ENCODE measurements at regions not wholly inside any gene's neighbourhood (a gene's known extent, or its start where the extent isn't known, plus 50 kb on each side); places are given as distances from the start of the nearest gene placed in this dataset.
"Not testable (repeated sequence)": the region's sequence is repeated elsewhere in the genome, so short reads cannot be mapped to it uniquely, and the experiment has no call there.

DNA sequence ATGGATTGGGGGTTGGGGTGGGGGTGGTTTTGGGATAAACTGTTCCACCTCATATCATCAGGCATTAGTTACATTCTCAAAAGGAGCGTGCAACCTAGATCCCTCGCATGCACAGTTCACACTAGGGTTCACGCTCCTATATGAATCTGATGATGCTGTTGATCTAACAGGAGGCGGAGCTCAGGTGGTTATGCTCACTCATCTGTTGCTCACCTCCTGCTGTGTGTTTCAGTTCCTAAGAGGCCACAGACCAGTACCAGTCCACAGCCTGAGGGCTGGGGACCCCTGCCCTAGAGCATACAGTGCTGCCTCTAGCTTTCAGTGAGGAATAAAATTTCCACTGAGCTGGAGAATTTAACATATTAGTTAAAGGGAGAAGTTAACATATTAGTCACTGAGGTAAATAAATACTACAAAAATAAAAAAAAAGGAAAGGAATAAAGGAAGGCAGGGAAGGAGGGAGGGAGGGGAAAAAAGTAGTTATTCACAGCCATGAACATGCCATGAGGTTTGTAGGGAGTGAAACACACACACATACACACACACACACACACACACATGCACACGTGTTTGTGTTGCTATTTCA lies 612.7 kb upstream of the TBX3 start:
- DNase-seq, result no peak

DNA sequence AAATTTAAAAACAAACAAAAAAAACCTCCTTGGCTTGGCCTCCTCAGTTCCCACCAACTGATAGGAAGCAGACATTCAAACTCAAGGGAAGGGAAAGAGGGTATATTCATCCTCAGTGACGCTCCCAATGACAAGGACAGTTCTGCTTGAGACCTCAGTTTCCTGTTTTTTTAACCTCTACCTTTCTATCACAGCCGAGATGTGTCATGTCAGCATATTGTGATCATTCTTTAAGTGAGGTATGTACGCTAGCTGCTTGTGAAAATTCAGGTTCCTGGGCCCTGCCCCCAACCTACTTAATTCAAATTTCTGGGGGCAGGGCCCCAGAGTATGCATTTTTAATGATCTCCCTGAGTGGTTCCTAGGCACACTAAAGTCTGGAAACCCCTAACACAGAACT lies 611.9 kb upstream of the TBX3 start:
- no peak for DNase-seq

DNA sequence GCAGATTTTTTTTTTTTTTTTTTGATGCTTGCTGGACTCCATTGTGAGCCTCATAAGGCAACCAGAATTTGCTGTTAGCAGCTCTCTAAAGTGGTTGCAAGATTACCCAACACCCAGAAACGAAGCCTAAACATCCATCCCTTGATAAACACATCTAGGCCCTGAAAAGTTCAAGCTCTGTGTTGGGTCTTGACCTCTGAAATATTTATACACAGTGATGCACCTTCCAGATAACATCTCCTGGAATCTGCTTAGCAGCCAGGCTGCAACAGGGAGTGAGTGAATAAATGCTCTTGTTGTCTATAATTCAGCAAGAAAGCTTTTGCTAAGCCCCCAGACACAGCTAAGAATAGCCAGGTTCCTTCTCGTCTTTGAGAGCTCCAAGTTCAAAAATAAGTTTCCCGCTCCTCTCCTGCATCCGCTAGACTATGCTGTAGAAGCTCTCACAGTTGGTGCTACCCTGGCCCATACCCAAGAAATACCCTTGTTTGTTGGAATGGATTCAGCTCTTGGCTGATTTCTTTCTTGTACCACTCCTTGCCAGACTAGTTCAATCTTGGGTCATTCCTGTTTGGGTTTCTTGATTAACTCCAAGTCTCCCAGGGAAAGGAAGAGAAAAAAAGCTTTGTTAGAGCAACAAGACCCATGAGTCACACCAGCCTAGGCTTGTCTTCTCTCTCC lies 610.6 kb upstream of the TBX3 start:
- no peak for DNase-seq

DNA sequence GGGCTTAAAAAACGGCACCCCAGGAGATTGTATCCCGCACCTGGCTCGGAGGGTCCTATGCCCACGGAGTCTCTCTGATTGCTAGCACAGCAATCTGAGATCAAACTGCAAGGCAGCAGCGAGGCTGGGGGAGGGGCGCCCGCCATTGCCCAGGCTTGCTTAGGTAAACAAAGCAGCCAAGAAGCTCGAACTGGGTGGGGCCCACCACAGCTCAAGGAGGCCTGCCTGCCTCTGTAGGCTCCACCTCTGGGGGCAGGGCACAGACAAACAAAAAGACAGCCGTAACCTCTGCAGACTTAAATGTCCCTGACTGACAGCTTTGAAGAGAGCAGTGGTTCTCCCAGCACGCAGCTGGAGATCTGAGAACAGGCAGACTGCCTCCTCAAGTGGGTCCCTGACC lies 601.5 kb upstream of the TBX3 start:
- DNase-seq, result not testable (repeated sequence)

DNA sequence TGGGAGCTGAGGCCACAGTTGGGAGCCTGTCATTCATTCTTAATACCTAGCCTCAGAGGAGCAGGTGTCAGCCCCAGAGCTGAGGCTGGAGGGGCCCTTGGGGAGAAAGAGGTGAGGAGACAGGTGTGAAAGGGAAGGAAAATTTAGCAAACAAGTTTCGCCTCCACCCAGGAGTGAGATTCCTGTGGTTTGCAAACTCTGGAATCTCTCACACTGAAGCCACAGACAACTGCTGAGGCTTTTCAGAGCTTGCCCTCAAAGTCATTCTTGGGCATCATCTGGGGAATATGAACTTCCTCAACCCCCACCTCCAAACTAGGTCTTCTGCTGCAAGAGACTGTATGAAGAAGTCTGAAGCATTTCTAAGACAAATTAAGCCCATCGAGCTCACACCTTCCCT lies 589.5 kb upstream of the TBX3 start:
- no peak for DNase-seq

DNA sequence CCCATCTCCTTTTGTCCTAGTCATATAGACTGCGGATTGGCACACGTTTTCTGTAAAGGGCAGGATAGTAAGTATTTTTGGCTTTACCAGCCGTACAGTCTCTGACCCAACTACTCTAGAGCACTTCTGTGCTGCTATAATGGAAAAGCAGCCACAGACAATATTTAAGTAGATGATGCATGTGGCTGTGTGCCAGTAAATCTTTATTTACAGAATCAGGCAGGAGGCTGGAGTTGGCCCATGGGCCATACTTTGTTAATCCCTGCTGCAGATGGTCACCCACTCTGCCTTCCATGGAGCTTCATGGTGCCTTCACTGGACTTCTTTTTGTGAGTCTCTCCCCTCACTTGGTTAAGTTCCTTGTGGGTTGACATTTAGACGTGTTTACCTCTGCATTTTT lies 584.5 kb upstream of the TBX3 start:
- DNase-seq, result no peak

DNA sequence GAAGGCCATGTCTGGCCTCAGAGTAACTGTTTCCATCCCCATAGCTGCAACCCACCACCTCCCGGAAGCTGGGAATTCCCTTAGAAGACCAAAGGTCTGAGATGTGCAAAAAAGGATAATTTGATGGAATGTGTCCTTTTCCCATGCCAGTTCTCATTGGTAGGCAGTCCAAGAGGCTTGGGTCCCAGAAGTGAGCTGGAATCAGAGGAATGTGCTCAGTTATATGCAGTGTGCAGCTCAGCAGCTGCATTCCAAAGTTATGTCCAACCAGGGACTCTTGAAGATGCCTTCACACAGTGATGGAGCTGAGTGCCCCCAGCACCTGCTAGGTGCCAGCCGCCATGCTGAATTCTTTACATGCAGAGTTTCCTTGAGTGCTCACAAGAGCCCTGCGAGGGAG lies 583.9 kb upstream of the TBX3 start:
- DNase-seq, result no peak

DNA sequence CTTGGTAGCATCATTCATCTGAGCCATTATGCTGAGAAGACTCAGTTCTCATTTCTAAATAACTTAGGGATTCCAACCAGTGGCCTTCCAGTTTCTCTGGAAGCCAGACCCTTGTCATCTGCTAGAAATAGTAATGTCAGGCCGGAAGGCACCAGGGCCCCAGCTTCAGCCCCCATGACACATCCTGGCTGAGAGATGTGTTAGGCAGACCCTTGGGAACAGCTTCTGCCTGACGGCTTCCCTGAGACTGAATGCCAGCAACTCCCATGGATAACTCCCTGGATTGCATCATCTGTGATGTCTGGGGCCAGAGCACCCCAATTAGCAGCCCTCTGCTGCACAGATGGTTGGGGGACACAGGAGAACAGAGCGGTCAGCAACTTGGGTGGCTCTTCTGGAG lies 583.5 kb upstream of the TBX3 start:
- DNase-seq, result no peak

DNA sequence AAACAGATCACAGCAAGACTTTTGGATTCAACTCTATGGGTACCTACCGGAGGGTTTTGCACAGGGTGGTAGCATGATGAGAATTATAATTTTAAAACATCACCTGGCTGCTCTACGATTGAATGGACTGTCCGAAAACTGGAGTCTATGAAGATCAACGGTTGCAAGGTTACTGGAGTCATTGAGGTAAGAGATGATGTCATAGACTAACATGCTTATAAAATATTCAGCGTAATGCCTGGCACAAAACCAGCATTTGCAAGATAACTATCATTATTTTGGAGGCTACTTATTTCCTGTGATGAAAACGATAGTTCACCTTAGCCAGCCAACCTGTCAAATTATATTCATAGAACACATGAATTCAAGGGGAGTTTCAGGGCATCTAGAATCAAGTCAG lies 580.6 kb upstream of the TBX3 start:
- no peak for DNase-seq

DNA sequence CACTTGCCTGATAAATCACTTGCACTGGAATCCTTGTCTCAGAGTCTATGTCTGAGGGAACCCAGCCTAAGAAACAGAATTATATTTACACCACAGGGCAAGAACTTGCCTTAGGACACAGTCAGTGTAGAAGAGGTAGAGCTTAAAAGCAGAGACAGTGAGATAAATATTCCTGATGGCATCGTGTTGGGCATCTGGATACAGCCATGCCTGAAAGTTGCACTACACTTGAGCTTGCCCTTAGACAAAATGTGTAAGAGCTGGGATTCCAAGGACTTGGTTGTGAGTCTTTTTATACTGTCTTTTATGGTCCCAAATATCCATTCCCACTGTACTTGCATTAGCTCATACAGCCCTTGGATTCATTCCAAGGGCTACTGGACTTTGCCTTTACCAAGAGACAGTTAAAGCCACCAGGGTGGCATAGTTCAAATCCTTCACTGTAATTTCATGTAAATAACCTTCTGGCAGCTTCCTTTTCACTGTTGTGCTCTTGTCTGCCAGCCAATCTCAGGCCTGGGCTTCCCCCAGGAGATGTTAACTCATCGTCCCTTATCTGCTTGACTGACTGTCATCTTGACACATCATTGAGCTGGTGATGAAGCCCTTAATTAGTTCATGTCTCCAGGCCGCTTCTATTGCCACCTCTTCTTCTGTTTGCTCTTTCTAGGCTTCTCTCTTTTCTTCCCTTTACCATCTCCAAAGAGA lies 577.9 kb upstream of the TBX3 start:
- no peak for DNase-seq

DNA sequence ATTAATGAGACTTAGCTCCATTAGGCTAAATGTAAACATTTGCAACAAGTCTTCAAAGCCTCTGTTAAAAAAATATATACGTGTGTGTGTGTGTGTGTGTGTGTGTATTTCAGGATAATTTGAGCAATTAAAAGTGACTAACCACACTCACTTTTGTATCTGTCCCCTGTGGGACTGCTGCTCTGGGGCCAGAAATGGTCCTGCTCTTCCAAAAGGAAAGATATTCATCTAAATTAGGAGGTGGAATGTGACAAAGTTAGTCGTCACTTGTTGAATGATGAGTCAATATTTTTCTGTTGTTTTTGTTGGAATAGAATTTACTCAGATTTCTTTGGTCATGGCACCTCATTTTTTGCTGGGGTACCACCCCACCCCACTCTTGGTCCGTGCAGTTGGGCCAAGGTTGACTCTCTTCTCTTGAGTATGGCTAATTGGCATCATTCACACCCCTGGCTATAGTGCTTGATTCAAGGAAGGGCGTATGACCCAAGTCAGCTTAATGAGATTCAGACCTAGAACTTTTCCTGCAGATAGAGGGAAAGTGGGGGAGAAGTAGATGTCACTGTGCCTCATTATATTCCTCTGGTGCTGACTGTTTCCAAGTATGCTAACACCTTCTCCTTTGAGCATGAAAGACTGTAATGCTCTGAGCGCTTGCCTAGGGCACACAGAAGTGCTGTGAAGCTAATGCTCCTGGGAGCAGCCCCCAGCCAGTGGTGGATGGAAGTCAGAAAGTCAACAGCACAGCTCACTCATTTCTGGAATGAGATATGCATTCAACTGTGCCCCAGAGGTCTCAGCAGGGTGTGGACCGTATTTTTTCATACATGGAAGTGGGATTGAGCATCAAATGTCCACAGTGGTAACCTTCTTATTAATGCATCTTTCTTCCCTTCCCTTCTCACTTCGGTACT lies 577.0 kb upstream of the TBX3 start:
- no peak for DNase-seq

DNA sequence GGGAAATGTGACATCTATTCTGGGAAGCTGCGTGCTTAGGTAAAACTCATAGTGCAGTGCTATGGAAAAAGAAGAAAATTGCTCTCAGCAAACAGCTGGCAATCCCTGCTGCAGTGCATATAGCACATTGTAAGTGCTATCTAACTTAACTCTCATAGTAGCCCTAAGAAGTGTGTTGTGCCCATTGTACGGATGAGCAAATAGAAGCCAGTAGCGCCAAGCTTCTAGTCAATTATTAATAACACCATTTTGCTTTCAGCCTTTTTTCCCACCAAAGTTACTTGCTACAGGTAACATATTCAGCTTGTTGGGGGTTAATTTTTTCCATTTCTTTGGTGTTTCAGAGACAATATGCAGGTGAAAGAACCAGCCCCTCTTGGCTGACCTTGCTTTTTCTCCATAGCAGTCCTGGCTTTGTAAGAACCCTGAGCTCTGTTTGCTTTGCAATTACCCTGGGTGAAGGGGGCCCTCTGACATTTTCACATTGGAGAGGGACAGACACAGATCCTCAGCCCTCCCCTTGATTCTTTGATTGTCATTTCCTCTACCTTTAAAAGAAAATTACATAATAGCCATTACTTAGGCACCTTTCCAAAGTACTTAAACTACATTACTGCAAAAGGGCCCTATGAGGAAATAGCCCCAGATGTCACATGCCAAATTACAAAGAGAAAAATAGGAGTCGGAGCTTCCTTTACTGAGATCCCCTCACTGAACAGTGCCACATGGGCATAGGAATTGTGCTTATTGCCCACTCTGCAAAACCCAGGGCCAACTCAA lies 576.2 kb upstream of the TBX3 start:
- no peak for DNase-seq

DNA sequence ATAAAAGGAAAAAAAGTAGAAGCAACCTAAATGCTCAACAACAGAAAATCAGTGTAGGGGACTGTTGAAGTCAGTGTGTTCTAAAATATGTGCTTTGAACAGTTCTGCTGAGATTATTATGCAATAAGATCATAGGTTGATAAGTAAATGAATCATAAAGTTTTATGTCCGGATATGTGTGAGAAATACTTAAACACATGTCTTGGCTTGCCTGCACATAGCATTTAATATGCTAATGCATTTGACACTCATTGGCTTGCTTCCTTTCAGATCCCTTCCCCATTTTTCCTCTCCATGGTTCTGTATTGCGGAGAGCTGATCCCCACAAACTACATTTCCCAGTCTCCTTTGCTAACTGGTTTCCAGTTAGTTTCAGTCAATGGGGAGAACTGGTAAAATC lies 573.8 kb upstream of the TBX3 start:
- no peak for DNase-seq

DNA sequence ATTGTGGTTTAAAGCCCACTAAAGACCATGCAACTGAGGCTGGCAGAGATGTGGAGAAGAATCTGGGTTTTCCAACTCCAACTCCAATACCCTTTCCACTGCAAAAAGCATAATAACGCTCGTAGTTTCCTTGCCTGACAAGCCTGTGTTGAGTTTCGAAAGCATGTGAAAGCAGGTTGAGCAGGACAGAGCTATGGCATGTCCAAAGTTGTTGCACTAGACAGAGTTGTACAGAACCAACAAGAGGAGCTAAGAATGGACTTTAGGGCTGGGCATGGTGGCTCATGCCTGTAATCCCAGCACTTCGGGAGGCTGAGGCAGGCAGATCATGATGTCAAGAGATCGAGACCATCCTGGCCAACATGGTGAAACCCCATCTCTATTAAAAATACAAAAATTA lies 572.0 kb upstream of the TBX3 start:
- no peak for DNase-seq

DNA sequence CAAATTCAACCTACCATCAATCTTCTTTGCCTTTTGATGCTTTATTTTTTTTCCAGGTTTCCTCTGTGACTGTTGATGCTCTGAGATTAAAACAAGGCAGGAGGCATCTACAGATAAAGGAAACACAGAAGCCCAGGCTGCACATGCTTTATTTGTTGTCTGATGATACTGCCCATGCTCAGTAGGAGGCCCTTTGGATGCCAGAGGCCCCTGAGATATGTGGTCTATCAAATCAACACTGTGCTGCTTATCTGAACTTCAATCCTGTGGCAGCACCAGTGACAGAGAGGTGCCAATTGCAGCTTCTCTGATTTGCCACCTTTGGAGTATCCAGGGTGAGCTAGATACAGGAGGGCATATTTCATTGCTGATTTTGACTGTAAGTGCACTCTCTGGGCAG lies 571.3 kb upstream of the TBX3 start:
- DNase-seq, result no peak

DNA sequence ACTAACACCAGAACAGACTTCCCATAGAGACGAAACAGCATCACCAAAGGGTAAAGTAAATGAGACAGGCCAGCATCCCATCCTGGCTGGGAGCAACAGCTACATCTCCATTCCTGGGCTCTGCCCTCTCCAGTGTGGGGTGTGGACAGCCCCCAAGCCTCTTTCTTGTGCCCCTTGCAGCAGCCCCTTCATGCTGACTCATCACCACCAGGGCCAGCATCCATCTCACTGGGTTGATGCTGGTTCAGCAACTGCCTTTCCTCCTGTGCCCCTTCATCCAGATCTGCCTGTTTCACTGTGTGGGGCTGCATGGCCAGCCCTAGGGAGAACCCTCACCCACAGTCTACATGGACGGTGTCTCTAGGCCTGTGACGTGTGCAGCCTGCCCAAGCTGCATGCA lies 569.1 kb upstream of the TBX3 start:
- no peak for DNase-seq

DNA sequence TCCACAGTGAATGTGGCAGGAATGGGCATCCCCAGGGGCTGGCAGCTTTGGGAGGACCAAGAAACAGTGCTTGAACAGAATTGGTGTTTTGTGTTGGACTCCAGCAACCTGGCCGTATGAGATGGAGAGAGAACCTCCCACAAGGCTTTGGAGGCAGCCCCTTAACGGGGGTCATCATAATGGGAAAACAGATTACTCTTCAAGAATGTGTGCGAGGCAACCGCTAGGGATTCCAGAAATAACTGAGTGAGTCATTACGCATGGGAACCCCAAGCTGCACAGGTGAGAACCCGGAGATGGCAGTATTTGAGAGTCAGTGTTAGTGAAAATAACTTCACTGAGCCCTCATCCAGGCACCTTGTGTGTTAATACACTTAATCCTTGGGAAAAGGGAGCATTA lies 567.8 kb upstream of the TBX3 start:
- DNase-seq, result no peak

DNA sequence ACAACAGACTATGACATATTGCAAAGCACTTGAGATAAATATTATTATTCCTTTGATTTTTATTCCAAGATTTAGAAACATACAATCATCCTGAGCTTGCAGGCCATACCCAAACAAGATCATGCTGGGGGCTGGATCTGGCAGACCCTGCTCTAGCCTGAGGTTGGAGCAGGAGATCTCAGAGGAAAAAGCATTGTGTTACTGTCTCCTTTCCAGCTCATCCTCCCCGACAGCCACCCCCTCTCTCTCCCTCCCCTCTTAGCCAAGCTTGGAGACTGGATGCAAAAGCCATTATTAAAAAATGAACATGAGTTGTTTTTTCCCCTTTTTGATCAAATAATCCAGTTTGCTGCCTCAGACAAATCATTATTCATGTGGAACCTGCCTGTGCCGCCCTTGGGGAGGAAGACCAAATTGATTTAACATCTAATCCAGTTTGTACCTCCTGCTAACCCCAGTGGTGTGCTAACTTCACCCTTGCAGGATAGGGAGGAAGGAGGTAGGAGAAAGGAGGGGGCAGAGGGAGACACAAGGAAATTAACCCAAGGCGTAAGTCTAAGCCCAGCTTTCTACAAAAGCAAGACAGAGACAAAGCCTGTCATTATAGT lies 565.8 kb upstream of the TBX3 start:
- no peak for DNase-seq

DNA sequence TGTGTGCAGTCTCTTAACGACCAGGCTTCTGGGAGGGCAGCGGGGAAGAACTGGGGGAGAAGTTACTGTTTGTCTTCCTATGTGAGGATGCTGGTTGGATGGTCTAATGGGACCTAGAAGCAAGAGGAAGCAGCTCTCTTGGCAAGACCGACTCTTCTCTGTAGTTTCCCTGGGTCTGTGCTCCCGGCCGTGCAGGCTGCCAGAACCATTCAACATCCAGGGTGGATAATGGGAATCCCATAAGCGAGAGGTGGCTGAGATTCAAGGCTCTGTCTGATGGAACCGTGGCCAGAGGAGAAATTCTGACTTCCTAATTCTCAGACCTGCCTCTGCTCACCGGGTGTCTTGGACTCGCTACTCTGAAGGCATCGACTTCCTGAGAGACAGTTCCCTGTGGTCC lies 561.0 kb upstream of the TBX3 start:
- DNase-seq, result no peak

DNA sequence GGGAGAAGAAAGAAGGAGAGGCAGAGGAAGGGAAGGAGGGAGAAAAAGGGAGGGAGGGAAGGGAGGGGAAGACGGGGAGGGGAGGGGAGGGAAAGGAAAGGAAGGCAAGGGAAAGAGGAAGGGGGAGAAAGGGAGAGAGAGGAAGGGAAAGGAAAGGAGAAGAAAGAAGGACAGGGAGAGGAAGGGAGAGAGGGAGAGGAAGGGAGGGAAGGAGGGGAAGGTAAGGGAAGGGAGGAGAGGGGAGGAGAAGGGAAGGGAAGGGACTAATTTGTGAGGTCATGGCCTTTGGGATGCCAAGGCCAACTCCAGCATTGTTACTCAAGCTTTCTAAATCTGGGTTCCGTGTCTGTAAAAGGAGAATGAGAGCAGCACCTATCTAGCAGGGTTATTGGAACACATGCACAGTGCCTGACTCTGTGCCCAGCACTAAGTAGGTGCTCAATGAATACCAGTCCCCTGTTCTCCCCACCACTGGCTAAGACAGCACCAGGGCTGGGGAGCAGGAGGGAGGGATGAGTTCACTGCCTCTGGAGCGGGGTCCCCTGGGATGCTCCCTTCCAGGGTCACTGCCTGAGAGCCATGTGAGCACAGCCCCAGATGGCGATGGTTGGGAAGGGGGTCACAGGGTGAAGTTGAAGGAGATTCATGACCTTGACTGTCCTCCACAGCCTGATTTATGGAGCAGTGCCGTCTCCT lies 560.1 kb upstream of the TBX3 start:
- DNase-seq, result no peak

DNA sequence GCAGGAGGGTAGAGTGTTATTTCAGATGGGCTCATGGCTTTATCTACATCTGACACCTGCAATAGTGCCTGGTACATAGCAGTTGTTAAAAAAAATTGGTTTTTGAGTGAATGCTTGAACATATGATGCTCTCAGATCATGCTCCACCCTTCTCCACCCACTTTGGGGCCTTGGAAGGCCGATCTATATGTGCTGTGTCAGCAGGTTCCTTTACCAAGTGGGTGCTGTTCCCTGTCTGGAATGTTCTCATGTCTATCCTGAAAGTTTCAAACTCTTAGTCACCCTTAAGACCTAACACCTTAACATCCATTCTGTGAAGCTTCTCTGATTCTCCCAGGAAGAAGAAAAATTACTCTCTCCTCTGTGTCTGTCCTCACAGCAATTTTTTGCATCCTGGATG lies 556.3 kb upstream of the TBX3 start:
- DNase-seq, result no peak

DNA sequence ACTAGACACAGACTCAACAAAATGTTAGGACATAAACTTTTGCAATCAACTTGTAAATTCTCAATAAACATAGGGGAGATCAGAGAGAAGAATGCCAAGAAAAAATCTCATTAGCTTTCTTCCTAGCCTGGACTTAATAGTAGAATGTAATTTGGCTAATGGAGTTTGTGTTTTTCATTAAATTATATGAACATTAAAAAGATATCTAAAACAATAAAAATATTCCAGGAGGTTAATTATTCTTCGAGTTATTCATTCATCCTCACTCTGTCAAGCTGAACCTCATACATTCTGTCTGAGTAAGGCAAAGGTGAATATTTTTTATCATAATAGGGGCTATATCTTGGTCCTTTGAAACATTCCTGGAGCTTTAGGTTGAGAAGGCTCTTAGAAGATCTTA lies 551.9 kb upstream of the TBX3 start:
- DNase-seq, result no peak

All from NCI-H446 treated with DMSO at 0.1 percent for 48 hours (cell line).